ENCODE measurements at regions not wholly inside any gene's neighbourhood (a gene's known extent, or its start where the extent isn't known, plus 50 kb on each side); places are given as distances from the start of the nearest gene placed in this dataset.

- TF ChIP-seq CTCF (IDR thresholded peaks at IDR 0.05), result no peak
- no peak for TF ChIP-seq POLR2A (IDR thresholded peaks at IDR 0.05)
Measured at GRCh38 chr12:37733856-37734255, 582.7 kb upstream of the ALG10B start.

All from heart left ventricle (tissue), 13 donors.